Stimulated activated CD8-positive, alpha-beta memory T cell treated with anti-CD3 and anti-CD28 coated beads, Interleukin-12 subunit alpha, Interleukin-12 subunit beta, amount 100 ng/mL, for 4 hours (primary cell): ENCODE measurements at regions not wholly inside any gene's neighbourhood (a gene's known extent, or its start where the extent isn't known, plus 50 kb on each side); places are given as distances from the start of the nearest gene placed in this dataset.
"Not testable (repeated sequence)": the region's sequence is repeated elsewhere in the genome, so short reads cannot be mapped to it uniquely, and the experiment has no call there.

Experiments used
- DNase-seq: peaks from one replicate; pipeline ENCODE4 v3.0.0-alpha.2; 2020; ENCODE audit warnings: low read depth

GRCh38 chr2:194090251-194090905 is 1566.6 kb upstream of the SLC39A10 start:
- DNase-seq: no peak

- no peak for DNase-seq
Observed at GRCh38 chr2:194087089-194087958, 1569.7 kb upstream of the SLC39A10 start.

- no peak for DNase-seq
Observed at GRCh38 chr2:194086129-194086528, 1570.9 kb upstream of the SLC39A10 start.

- DNase-seq: no peak
Observed at GRCh38 chr2:194079989-194080388, 1577.0 kb upstream of the SLC39A10 start.

- DNase-seq: no peak
Observed at GRCh38 chr2:194077366-194077765, 1579.7 kb upstream of the SLC39A10 start.

- no peak for DNase-seq
Observed at GRCh38 chr2:194062401-194062800, 1594.6 kb upstream of the SLC39A10 start.

GRCh38 chr2:194060269-194060668 is 1596.8 kb upstream of the SLC39A10 start:
- no peak for DNase-seq

- no peak for DNase-seq
Observed at GRCh38 chr2:194054313-194054712, 1602.7 kb upstream of the SLC39A10 start.

GRCh38 chr2:194044321-194044720 is 1612.7 kb upstream of the SLC39A10 start:
- DNase-seq: no peak

GRCh38 chr2:194021130-194021529 is 1635.9 kb upstream of the SLC39A10 start:
- not testable (repeated sequence) for DNase-seq

GRCh38 chr2:194020155-194020554 is 1636.9 kb upstream of the SLC39A10 start:
- DNase-seq: no peak

GRCh38 chr2:194015751-194016150 is 1641.3 kb upstream of the SLC39A10 start:
- no peak for DNase-seq

- DNase-seq: no peak
Observed at GRCh38 chr2:194014639-194015038, 1642.4 kb upstream of the SLC39A10 start.

- DNase-seq: no peak
Observed at GRCh38 chr2:194004590-194005206, 1652.3 kb upstream of the SLC39A10 start.

- no peak for DNase-seq
Observed at GRCh38 chr2:194003911-194004310, 1653.1 kb upstream of the SLC39A10 start.

GRCh38 chr2:194002699-194003368 is 1654.2 kb upstream of the SLC39A10 start:
- no peak for DNase-seq

- DNase-seq: no peak
Observed at GRCh38 chr2:193990868-193991267, 1666.2 kb upstream of the SLC39A10 start.

- no peak for DNase-seq
Observed at GRCh38 chr2:193989645-193990044, 1667.4 kb upstream of the SLC39A10 start.

GRCh38 chr2:193988784-193989183 is 1668.2 kb upstream of the SLC39A10 start:
- DNase-seq: no peak

- no peak for DNase-seq
Observed at GRCh38 chr2:193985272-193985671, 1671.8 kb upstream of the SLC39A10 start.

- no peak for DNase-seq
Observed at GRCh38 chr2:193980599-193980998, 1676.4 kb upstream of the SLC39A10 start.

- DNase-seq: no peak
Observed at GRCh38 chr2:193973781-193974180, 1683.2 kb upstream of the SLC39A10 start.
